ENCODE measurements at regions not wholly inside any gene's neighbourhood (a gene's known extent, or its start where the extent isn't known, plus 50 kb on each side); places are given as distances from the start of the nearest gene placed in this dataset.

DNA sequence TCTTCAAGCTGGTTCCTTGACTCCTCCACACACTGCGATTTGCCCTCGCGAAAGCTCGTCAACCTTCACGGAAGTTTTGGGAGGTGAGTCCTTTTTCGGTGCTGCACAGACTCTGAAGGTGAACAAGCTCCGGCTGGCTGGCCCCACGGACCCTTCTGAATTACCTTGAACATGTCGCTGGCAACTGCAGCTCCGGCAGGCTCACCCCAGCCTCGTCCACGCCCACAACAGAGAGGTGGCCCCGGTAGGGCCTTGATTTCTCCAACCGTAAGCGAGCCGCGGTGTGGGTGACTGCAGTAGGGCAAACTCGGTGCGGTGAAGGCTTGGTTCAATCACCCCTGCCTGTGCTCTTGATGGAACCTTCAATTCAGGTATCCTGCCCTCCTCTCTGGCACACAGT is 1020.7 kb upstream of the GOT2 start:
- no peak overlapping the region for H2AFZ ChIP-seq (ENCODE audit: control insufficient read depth, low read depth, low read length)
- no peaks in the 10 kb centered on the region for H3K79me2 ChIP-seq (ENCODE audit: control insufficient read depth, insufficient read depth, low read length)
- ChIA-PET CTCF (no interaction called here), POLR2A (no interaction called here), SMC1A (ENCODE audit: uncharacterized antibody, unreplicated experiment) (no interaction called here), RAD21 (ENCODE audit: unreplicated experiment) (no interaction called here)
- H3K36me3 ChIP-seq (ENCODE audit: control insufficient read depth in 2 of 2, insufficient read depth in 2 of 2, low read length in 1 of 2), result no peaks in the 10 kb centered on the region
- no peak overlapping the region for H3K4me2 ChIP-seq (ENCODE audit: control insufficient read depth, insufficient read depth)
- no peak for DNase-seq (ENCODE audit: low read depth, low spot score)
- no TSS peak for BruUV-seq (replicated peaks)
- no peaks in the 10 kb centered on the region for H3K27me3 ChIP-seq (replicated peaks in 1 of 2; ENCODE audit: control insufficient read depth in 2 of 2, insufficient read depth in 2 of 2, low read length in 1 of 2)
- in situ Hi-C loops (cut with MboI), result no loop called here
- no peak overlapping the region for H3K9ac ChIP-seq (ENCODE audit: control insufficient read depth, insufficient read depth, low read length)
- H3K9me3 ChIP-seq (replicated peaks; ENCODE audit: control insufficient read depth, insufficient read depth, low read length), result no peaks in the 10 kb centered on the region; the same call in 2 of the 3 replicates
- H3K4me1 ChIP-seq (ENCODE audit: control insufficient read depth, insufficient read depth, low read length), result no peaks in the 10 kb centered on the region
- FAIRE-seq, result no peak
- H3K27ac ChIP-seq (ENCODE audit: control insufficient read depth, insufficient read depth), result no peak overlapping the region
- ATAC-seq, result no peak
- WGBS (ENCODE audit: insufficient coverage, insufficient replicate concordance, low lambda C conversion rate, missing lambda C conversion rate), result 41% methylated on average over 19 of the region's 19 CpGs
- H4K20me1 ChIP-seq (ENCODE audit: control insufficient read depth, insufficient read depth), result no peaks in the 10 kb centered on the region
- no peak overlapping the region for H3K4me3 ChIP-seq
- intact Hi-C loops (cut with micrococcal nuclease; ENCODE audit: unreplicated experiment), result no loop called here
- TF ChIP-seq TCF3 (IDR thresholded peaks at IDR 0.05; ENCODE audit: borderline replicate concordance, insufficient read depth, low read depth, low read length) (no peak), CBFB (IDR thresholded peaks at IDR 0.05; ENCODE audit: low read depth) (no peak), JUNB (IDR thresholded peaks at IDR 0.05) (no peak), POLR2A (IDR thresholded peaks at IDR 0.05; ENCODE audit: low read depth, low read length) (no peak), PML (IDR thresholded peaks at IDR 0.05; ENCODE audit: low read length) (no peak), NR2C1 (IDR thresholded peaks at IDR 0.05) (no peak), HDAC6 (IDR thresholded peaks at IDR 0.05; ENCODE audit: unreplicated experiment) (no peak), POLR2AphosphoS5 (IDR thresholded peaks at IDR 0.05; ENCODE audit: low read length) (no peak), TARDBP (IDR thresholded peaks at IDR 0.05; ENCODE audit: borderline replicate concordance) (no peak), NBN (IDR thresholded peaks at IDR 0.05) (no peak)
- TF ChIP-seq, protein P1, sequence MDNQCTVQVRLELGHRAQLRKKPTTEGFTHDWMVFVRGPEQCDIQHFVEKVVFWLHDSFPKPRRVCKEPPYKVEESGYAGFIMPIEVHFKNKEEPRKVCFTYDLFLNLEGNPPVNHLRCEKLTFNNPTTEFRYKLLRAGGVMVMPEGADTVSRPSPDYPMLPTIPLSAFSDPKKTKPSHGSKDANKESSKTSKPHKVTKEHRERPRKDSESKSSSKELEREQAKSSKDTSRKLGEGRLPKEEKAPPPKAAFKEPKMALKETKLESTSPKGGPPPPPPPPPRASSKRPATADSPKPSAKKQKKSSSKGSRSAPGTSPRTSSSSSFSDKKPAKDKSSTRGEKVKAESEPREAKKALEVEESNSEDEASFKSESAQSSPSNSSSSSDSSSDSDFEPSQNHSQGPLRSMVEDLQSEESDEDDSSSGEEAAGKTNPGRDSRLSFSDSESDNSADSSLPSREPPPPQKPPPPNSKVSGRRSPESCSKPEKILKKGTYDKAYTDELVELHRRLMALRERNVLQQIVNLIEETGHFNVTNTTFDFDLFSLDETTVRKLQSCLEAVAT (IDR thresholded peaks at IDR 0.05), result no peak
